ENCODE measurements at regions not wholly inside any gene's neighbourhood (a gene's known extent, or its start where the extent isn't known, plus 50 kb on each side); places are given as distances from the start of the nearest gene placed in this dataset.

- DNase-seq = no peak
Measured at GRCh38 chr2:215507136-215507535, 71.3 kb upstream of the FN1 start.

DNA sequence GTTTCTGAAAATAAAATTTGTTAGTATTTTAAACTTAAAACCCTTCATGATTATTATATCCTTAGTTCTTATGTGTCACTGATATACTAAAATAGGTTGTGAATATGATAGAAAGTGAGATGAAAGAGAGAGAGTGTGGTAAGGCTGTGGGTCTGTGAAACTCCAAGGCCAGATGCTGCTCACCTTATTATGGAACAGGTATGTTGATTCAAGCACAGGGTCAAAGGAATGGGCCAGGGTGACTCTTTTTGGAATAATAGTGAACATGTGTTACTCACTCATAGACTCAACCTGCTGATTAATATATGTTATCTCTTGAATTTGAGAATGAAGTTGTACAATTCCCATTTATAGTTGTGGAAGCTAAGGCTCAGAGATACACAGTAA lies 70.7 kb upstream of the FN1 start:
- no peak for DNase-seq

GRCh38 chr2:215505044-215505786 lies 69.3 kb upstream of the FN1 start:
- no peak for DNase-seq

DNA sequence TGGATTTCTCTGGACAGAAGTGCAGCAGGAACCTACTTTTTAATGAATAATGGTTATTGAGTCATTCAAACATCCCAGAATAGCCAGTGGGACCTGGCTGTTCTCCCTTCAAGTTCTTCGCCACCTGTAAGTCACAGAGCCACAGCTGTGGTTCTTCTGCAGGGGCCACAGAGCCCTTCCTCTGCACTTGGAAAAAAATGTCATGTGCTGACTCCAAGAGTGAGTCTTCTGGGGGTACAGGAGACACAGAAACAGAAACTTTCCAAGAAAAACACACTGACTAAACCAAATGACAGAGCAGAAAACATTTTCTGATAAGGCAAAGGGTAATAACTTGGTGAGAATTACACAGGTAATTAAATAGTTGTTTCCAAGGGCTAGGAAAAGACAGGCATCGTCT lies 68.7 kb upstream of the FN1 start:
- no peak for DNase-seq

DNA sequence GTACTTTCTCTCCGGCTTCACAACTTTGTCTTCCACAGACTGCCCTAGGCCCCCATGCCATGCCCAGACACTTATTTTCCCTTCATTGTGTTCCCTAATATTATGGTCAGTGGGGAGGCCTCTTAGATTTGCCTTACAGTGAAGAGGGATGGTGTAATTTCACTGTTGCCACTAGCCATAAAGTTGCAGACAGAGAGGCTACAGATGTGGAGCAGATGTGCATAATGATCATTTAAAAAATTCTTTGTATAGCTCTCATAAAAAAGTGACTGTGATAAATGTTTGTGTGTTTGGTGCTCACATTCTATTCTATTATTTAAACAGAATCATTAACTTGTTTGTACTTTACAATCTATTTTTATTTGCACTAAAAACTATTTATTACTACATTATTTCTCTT lies 67.5 kb upstream of the FN1 start:
- DNase-seq = no peak

- DNase-seq = no peak
Measured at GRCh38 chr2:215500466-215500865, 64.6 kb upstream of the FN1 start.

GRCh38 chr2:215499331-215499730 lies 63.5 kb upstream of the FN1 start:
- DNase-seq = no peak

DNA sequence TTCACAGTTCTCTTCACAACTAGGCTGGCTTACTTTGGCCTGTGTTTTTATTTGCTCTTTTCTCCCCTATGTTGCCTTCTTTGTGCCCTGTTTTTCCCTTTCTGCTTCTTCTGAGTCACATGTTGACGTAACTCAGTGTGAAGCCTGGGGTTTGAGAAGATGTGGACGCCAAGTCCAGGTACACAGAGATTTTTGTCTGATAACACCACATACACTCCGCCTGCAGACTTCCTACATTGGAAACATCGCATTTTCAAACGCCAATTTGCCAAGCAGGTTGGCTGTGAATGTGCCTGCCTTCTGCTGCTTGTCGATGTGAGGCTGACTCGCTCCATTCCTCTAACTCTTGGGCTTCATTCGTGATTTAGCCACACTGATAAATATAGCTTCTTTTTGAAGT lies 62.6 kb upstream of the FN1 start:
- DNase-seq = no peak

DNA sequence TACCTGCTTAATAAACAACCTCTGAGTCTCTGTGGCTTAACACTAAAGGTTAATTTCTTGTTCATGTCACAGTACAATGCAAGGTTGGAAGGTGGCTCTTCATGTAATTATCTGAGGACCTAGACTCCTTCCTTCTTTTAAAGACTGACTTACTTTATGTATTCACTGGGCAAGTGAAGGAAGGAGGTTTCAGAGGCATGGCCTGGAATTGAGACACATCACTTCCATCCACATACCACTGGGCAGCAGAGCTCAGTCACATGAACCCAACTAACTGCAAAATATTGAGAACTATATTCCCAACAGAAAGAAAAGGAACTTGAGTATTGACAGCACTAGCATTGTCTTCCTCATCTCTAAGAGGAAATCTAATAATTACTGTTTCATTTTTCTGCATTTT lies 57.5 kb upstream of the FN1 start:
- DNase-seq = no peak

GRCh38 chr2:215489288-215489848 lies 53.5 kb upstream of the FN1 start:
- DNase-seq = no peak

DNA sequence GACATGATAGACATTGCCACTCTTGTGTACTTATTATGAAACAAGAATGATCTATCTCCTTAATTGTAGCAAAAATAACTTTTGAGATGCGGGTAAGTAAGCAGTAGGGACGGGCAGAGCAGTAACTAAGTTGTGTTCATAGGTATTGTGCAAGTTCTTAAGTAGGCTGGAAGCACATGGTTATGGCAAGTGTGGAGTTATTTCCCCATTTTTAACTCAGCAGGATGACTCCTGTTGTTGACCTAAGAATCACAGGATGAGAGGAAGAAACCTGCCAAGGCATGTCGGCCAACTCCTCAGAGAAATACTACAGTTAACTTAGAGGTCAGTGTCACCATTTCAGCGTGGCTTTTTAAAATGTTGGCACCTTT lies 51.1 kb upstream of the FN1 start:
- no peak for DNase-seq

GRCh38 chr2:215486291-215487001 lies 50.6 kb upstream of the FN1 start:
- no peak for DNase-seq

All from muscle of arm (tissue), 1 donor.